Upper lobe of left lung (tissue), 4 donors: ENCODE measurements at regions not wholly inside any gene's neighbourhood (a gene's known extent, or its start where the extent isn't known, plus 50 kb on each side); places are given as distances from the start of the nearest gene placed in this dataset.

Source experiments
- POLR2A ChIP-seq, 4 donors: fragments of 450-650 bp; IDR thresholded peaks; one replicate each; pipeline ENCODE4 v1.5.1; 2016 to 2017; ENCODE audit warnings: antibody characterized with exemption in 4 of 4, mild to moderate bottlenecking in 2 of 4
- POLR2AphosphoS5 ChIP-seq, 2 donors: sonication (generic); formaldehyde crosslinking; IDR thresholded peaks; one replicate each; pipeline ENCODE4 v1.5.1; 2017; ENCODE audit warnings: antibody characterized with exemption in 2 of 2
- TF ChIP-seq, protein P1 (sequence below), 6 experiments: fragments of 450-650 bp in 4 of 6; fragments of 200-600 bp in 2 of 6; sonication (generic) in 2 of 6; IDR thresholded peaks; one replicate each; pipeline ENCODE4 v1.5.1; 2016 to 2019; ENCODE audit warnings: antibody characterized with exemption in 6 of 6

DNA sequence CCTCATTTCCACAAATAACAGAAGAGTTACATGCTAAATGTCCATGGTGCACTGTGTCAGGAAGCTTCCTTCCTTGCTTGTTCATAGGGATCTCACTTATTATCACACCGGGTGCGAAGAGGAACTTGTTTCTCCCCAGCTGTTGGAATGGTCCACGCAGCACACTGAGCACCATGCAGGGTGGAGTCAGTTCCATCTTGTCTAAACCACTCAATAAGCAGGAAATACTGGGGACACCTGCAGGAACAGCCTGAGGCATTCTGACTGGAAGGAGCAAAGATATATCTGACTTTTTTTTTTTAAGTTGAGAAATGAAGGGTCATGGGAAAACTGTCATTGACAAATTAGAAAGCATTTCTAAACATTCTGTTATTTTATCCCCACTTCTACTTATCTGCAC, 70.0 kb upstream of the WDR72 start:
- TF ChIP-seq, protein P1, sequence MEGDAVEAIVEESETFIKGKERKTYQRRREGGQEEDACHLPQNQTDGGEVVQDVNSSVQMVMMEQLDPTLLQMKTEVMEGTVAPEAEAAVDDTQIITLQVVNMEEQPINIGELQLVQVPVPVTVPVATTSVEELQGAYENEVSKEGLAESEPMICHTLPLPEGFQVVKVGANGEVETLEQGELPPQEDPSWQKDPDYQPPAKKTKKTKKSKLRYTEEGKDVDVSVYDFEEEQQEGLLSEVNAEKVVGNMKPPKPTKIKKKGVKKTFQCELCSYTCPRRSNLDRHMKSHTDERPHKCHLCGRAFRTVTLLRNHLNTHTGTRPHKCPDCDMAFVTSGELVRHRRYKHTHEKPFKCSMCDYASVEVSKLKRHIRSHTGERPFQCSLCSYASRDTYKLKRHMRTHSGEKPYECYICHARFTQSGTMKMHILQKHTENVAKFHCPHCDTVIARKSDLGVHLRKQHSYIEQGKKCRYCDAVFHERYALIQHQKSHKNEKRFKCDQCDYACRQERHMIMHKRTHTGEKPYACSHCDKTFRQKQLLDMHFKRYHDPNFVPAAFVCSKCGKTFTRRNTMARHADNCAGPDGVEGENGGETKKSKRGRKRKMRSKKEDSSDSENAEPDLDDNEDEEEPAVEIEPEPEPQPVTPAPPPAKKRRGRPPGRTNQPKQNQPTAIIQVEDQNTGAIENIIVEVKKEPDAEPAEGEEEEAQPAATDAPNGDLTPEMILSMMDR (IDR thresholded peaks at IDR 0.05) = no peak
- TF ChIP-seq POLR2AphosphoS5 (IDR thresholded peaks at IDR 0.05) = no peak
- no peak for TF ChIP-seq POLR2A (IDR thresholded peaks at IDR 0.05)
